ENCODE measurements at regions not wholly inside any gene's neighbourhood (a gene's known extent, or its start where the extent isn't known, plus 50 kb on each side); places are given as distances from the start of the nearest gene placed in this dataset.

DNA sequence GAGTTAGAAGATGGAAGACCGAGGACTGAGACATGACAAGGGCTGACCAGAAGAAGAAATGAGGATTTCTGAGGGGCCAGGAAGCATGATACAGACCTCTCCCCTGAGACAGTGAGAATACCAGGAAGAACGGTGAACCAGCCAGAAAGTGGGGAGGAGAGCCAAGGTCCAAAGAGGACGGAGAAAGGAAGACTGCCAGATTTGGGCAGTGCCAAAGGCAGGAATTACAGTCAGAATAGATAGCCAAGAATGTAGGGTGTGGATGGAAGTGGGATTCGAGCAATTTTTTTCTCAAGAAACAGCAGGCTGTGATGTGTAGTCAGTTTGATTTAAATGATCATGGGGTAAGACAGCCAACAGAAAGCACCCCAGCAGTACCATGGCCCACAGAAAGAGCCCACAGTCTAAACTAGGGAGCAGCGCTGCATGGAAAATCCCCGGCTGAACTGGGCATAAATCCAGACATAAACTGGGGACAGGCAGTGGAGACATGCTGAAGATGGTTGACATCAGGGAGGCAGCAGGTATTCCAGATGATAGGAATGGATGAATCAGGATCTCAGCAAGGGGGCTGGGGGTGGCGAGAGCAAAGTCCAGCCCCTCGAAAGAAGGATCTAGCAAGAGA lies 67.3 kb upstream of the BARX2 start:
- TF ChIP-seq POLR2AphosphoS5 (IDR thresholded peaks at IDR 0.05) (no peak), POLR2A (IDR thresholded peaks at IDR 0.05) (no peak)
- TF ChIP-seq, protein P1, sequence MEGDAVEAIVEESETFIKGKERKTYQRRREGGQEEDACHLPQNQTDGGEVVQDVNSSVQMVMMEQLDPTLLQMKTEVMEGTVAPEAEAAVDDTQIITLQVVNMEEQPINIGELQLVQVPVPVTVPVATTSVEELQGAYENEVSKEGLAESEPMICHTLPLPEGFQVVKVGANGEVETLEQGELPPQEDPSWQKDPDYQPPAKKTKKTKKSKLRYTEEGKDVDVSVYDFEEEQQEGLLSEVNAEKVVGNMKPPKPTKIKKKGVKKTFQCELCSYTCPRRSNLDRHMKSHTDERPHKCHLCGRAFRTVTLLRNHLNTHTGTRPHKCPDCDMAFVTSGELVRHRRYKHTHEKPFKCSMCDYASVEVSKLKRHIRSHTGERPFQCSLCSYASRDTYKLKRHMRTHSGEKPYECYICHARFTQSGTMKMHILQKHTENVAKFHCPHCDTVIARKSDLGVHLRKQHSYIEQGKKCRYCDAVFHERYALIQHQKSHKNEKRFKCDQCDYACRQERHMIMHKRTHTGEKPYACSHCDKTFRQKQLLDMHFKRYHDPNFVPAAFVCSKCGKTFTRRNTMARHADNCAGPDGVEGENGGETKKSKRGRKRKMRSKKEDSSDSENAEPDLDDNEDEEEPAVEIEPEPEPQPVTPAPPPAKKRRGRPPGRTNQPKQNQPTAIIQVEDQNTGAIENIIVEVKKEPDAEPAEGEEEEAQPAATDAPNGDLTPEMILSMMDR (IDR thresholded peaks at IDR 0.05) = no peak

All from prostate gland (tissue), 2 donors.